ENCODE measurements at regions not wholly inside any gene's neighbourhood (a gene's known extent, or its start where the extent isn't known, plus 50 kb on each side); places are given as distances from the start of the nearest gene placed in this dataset.

GRCh38 chr12:58314610-58315009 lies 373.2 kb downstream of the ATP23 start:
- TF ChIP-seq CTCF (IDR thresholded peaks at IDR 0.05): no peak
- ATAC-seq (ENCODE audit: poor library complexity) (no peak), DNase-seq (no peak)
- Histone ChIP-seq H3K4me1 (ENCODE audit: insufficient read depth, low read length) (no peaks in the 10 kb centered on the region), H3K9me3 (ENCODE audit: control insufficient read depth in 1 of 2, insufficient read depth in 1 of 2, low read length in 2 of 2) (peaks cover 0 to 7% of the 10 kb centered on the region in 2 experiments), H3K27ac (ENCODE audit: low read depth in 1 of 2, low read length in 2 of 2) (no peak overlapping the region), H3K27me3 (ENCODE audit: control insufficient read depth in 1 of 2, insufficient read depth in 2 of 2, low read length in 2 of 2) (no peaks in the 10 kb centered on the region), H3K36me3 (ENCODE audit: insufficient read depth, low read length) (no peaks in the 10 kb centered on the region), H3K4me3 (ENCODE audit: low read length) (no peak overlapping the region)
- H3K9me3 Mint-ChIP-seq: peaks cover 3% of the 10 kb centered on the region
- H3K4me3 Mint-ChIP-seq: no peak overlapping the region
- no peak overlapping the region for H3K27ac Mint-ChIP-seq
- intact Hi-C loops (cut with DNase I, micrococcal nuclease): no loop called here
- H3K27me3 Mint-ChIP-seq: peaks cover 15% of the 10 kb centered on the region
- ChIA-PET CTCF (no interaction called here), POLR2A (no interaction called here)
- H3K4me1 Mint-ChIP-seq (ENCODE audit: low read depth): no peaks in the 10 kb centered on the region
- no peaks in the 10 kb centered on the region for H3K36me3 Mint-ChIP-seq (ENCODE audit: low read depth)

GRCh38 chr12:58316926-58317325 lies 375.6 kb downstream of the ATP23 start:
- POLR2A ChIA-PET: no interaction called here
- TF ChIP-seq CTCF (IDR thresholded peaks at IDR 0.05): no peak

DNA sequence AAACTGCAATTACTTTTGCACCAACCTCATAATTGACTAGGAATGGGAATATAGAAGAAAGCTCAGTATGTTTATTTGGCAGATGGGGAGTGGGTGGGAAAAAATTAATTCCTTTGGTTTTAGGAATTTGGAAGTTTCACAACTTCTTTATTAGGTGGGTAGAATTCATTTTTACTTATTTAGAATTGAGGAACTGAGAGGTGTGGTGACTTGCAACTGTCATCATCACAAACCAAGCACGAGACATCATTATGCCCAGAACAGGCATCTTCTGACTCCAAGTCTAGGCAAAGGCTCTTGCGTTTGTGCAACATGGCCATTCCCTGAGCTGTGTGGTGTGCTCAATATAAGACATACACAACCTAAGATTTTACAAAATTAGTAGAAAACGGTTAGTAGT lies 380.0 kb downstream of the ATP23 start:
- intact Hi-C loops (cut with DNase I, micrococcal nuclease): no loop called here
- Mint-ChIP-seq H3K4me1 (ENCODE audit: low read depth) (no peaks in the 10 kb centered on the region), H3K27me3 (peaks cover 8% of the 10 kb centered on the region), H3K4me3 (no peak overlapping the region), H3K36me3 (ENCODE audit: low read depth) (no peaks in the 10 kb centered on the region), H3K9me3 (peaks cover 3% of the 10 kb centered on the region), H3K27ac (no peak overlapping the region)
- CTCF ChIA-PET: no interaction called here
- POLR2A ChIA-PET: no interaction called here
- no peak for TF ChIP-seq CTCF (IDR thresholded peaks at IDR 0.05)
- H3K4me1 ChIP-seq (ENCODE audit: insufficient read depth, low read length): no peaks in the 10 kb centered on the region
- peaks cover 0 to 7% of the 10 kb centered on the region in 2 experiments for H3K9me3 ChIP-seq (ENCODE audit: control insufficient read depth in 1 of 2, insufficient read depth in 1 of 2, low read length in 2 of 2)
- no peak overlapping the region for H3K27ac ChIP-seq (ENCODE audit: low read depth in 1 of 2, low read length in 2 of 2)
- DNase-seq (peak in 1 of 14 experiments; percentile 19), ATAC-seq (ENCODE audit: poor library complexity) (no peak)
- no peaks in the 10 kb centered on the region for H3K36me3 ChIP-seq (ENCODE audit: insufficient read depth, low read length)
- H3K4me3 ChIP-seq (ENCODE audit: low read length): no peak overlapping the region
- H3K27me3 ChIP-seq (ENCODE audit: control insufficient read depth in 1 of 2, insufficient read depth in 2 of 2, low read length in 2 of 2): no peaks in the 10 kb centered on the region

More at GRCh38 chr12:58316926-58317325, 375.6 kb downstream of the ATP23 start:
- DNase-seq (no peak), ATAC-seq (ENCODE audit: poor library complexity) (no peak)
- H3K9me3 Mint-ChIP-seq: peaks cover 3% of the 10 kb centered on the region
- H3K27ac Mint-ChIP-seq: no peak overlapping the region
- Histone ChIP-seq H3K27me3 (ENCODE audit: control insufficient read depth in 1 of 2, insufficient read depth in 2 of 2, low read length in 2 of 2) (no peaks in the 10 kb centered on the region), H3K9me3 (ENCODE audit: control insufficient read depth in 1 of 2, insufficient read depth in 1 of 2, low read length in 2 of 2) (peaks cover 0 to 7% of the 10 kb centered on the region in 2 experiments), H3K4me1 (ENCODE audit: insufficient read depth, low read length) (no peaks in the 10 kb centered on the region), H3K4me3 (ENCODE audit: low read length) (no peak overlapping the region), H3K27ac (ENCODE audit: low read depth in 1 of 2, low read length in 2 of 2) (no peak overlapping the region), H3K36me3 (ENCODE audit: insufficient read depth, low read length) (no peaks in the 10 kb centered on the region)
- CTCF ChIA-PET: no interaction called here
- intact Hi-C loops (cut with DNase I, micrococcal nuclease): no loop called here
- no peaks in the 10 kb centered on the region for H3K4me1 Mint-ChIP-seq (ENCODE audit: low read depth)
- H3K4me3 Mint-ChIP-seq: no peak overlapping the region
- no peaks in the 10 kb centered on the region for H3K36me3 Mint-ChIP-seq (ENCODE audit: low read depth)
- peaks cover 15% of the 10 kb centered on the region for H3K27me3 Mint-ChIP-seq
